G401 (cell line): ENCODE measurements at regions not wholly inside any gene's neighbourhood (a gene's known extent, or its start where the extent isn't known, plus 50 kb on each side); places are given as distances from the start of the nearest gene placed in this dataset.

ENCODE experiments used
- DNase-seq: peaks from one replicate; pipeline ENCODE4 v3.0.0-alpha.2; 2015; ENCODE audit warnings: low spot score
- in situ Hi-C: cut with HindIII; loops from 2 replicates; pipeline ENCODE4 v1.10.0; 2016; ENCODE audit warnings: low sequenced_read_pairs, mixed read lengths

DNA sequence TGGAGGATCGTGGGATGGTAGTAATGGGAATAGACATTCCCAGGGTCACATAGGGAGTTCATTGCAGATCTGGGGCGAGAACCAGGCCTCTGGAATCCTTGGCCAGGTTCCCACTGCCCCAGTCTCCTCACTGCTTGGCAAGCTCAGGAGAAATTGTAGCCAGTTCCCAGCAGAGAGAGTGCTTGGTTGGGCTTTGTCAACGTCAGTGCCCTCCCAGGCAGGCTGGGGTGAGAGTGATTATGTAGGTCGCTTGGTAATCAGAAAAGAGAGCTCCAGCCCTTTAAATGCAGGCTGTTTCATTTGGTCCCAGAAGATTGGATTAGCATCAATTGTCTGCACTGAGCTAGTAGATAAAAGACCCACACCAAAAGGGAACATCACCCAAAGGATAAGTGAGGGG, 51.8 kb upstream of the GALNT10 start:
- in situ Hi-C loops = no loop called here
- DNase-seq = peak; percentile 25

- no peak for DNase-seq
- in situ Hi-C loops = no loop called here
Observed at GRCh38 chr5:154140381-154140780, 50.2 kb upstream of the GALNT10 start.
